HEK293 (cell line): ENCODE measurements at regions not wholly inside any gene's neighbourhood (a gene's known extent, or its start where the extent isn't known, plus 50 kb on each side); places are given as distances from the start of the nearest gene placed in this dataset.

Experiments
- PRDM1 ChIP-seq: fragments of 450-650 bp; formaldehyde crosslinking; IDR thresholded peaks from 2 replicates; pipeline ENCODE4; 2016; ENCODE audit warnings: missing biosample characterization, missing genetic modification characterization
- TF ChIP-seq, protein P1 (sequence below): fragments of 450-650 bp; formaldehyde crosslinking; IDR thresholded peaks from 2 replicates; pipeline ENCODE4 v1.5.1; 2016; ENCODE audit warnings: missing biosample characterization, missing genetic modification characterization
- TF ChIP-seq, protein P2 (sequence below): fragments of 450-650 bp; formaldehyde crosslinking; IDR thresholded peaks from 2 replicates; pipeline ENCODE4; 2016; ENCODE audit warnings: missing biosample characterization, missing genetic modification characterization
- TF ChIP-seq, protein P3 (sequence below): fragments of 450-650 bp; formaldehyde crosslinking; IDR thresholded peaks from 2 replicates; pipeline ENCODE4 v1.5.1; 2016; ENCODE audit warnings: missing biosample characterization, missing genetic modification characterization

- no peak for TF ChIP-seq PRDM1
- TF ChIP-seq, protein P1, sequence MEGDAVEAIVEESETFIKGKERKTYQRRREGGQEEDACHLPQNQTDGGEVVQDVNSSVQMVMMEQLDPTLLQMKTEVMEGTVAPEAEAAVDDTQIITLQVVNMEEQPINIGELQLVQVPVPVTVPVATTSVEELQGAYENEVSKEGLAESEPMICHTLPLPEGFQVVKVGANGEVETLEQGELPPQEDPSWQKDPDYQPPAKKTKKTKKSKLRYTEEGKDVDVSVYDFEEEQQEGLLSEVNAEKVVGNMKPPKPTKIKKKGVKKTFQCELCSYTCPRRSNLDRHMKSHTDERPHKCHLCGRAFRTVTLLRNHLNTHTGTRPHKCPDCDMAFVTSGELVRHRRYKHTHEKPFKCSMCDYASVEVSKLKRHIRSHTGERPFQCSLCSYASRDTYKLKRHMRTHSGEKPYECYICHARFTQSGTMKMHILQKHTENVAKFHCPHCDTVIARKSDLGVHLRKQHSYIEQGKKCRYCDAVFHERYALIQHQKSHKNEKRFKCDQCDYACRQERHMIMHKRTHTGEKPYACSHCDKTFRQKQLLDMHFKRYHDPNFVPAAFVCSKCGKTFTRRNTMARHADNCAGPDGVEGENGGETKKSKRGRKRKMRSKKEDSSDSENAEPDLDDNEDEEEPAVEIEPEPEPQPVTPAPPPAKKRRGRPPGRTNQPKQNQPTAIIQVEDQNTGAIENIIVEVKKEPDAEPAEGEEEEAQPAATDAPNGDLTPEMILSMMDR (tag by site-specific recombination), result no peak
- TF ChIP-seq, protein P2, sequence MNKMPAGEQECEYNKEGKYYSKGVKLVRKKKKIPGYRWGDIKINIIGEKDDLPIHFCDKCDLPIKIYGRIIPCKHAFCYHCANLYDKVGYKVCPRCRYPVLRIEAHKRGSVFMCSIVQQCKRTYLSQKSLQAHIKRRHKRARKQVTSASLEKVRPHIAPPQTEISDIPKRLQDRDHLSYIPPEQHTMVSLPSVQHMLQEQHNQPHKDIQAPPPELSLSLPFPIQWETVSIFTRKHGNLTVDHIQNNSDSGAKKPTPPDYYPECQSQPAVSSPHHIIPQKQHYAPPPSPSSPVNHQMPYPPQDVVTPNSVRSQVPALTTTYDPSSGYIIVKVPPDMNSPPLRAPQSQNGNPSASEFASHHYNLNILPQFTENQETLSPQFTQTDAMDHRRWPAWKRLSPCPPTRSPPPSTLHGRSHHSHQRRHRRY (tag by site-specific recombination), result no peak
- TF ChIP-seq, protein P3, sequence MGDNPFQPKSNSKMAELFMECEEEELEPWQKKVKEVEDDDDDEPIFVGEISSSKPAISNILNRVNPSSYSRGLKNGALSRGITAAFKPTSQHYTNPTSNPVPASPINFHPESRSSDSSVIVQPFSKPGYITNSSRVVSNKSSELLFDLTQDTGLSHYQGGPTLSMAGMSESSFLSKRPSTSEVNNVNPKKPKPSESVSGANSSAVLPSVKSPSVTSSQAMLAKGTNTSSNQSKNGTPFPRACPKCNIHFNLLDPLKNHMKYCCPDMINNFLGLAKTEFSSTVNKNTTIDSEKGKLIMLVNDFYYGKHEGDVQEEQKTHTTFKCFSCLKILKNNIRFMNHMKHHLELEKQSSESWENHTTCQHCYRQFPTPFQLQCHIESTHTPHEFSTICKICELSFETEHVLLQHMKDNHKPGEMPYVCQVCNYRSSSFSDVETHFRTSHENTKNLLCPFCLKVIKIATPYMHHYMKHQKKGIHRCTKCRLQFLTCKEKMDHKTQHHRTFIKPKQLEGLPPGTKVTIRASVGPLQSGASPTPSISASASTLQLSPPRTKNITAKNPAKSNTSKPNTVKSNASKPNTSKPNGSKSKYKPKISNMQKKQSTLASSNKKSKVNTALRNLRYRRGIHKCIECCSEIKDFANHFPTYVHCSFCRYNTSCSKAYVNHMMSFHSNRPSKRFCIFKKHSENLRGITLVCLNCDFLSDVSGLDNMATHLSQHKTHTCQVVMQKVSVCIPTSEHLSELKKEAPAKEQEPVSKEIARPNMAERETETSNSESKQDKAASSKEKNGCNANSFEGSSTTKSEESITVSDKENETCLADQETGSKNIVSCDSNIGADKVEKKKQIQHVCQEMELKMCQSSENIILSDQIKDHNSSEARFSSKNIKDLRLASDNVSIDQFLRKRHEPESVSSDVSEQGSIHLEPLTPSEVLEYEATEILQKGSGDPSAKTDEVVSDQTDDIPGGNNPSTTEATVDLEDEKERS (tag by site-specific recombination), result no peak
Measured at GRCh38 chr3:63126530-63126929, 151.6 kb upstream of the SYNPR start.
